Left lung (tissue), 4 donors: ENCODE measurements at regions not wholly inside any gene's neighbourhood (a gene's known extent, or its start where the extent isn't known, plus 50 kb on each side); places are given as distances from the start of the nearest gene placed in this dataset.

Experiments used
- ATAC-seq: fragments of 200-7000 bp; cut with Tn5 transposase; one replicate; pipeline ENCODE4 v1.9.1; 2020; ENCODE audit warnings: moderate library complexity
- DNase-seq, 4 donors: peaks; one replicate each; pipeline ENCODE4 v3.0.0-alpha.2; 2013 to 2020
- H3K27ac ChIP-seq, 2 donors: fragments of 200-600 bp; sonication (generic) in 1 of 2; one replicate each; pipeline versions ENCODE4 v1.5.0 to v1.8.0; 2020 to 2021
- H3K27me3 ChIP-seq, 2 donors: fragments of 200-600 bp; sonication (generic) in 1 of 2; one replicate each; pipeline versions ENCODE4 v1.5.0 to v1.8.0; 2020 to 2021
- H3K36me3 ChIP-seq, 2 donors: fragments of 200-600 bp; sonication (generic) in 1 of 2; one replicate each; pipeline versions ENCODE4 v1.5.0 to v1.8.0; 2020 to 2021
- H3K4me1 ChIP-seq, 2 donors: fragments of 200-600 bp; one replicate each; pipeline ENCODE4 v1.8.0; 2021
- H3K4me3 ChIP-seq, 2 donors: fragments of 200-600 bp; sonication (generic) in 1 of 2; one replicate each; pipeline versions ENCODE4 v1.5.0 to v1.8.0; 2020 to 2021; ENCODE audit warnings: mild to moderate bottlenecking in 1 of 2
- H3K9me3 ChIP-seq, 2 donors: fragments of 200-600 bp; sonication (generic) in 1 of 2; one replicate each; pipeline versions ENCODE4 v1.5.0 to v1.8.0; 2020 to 2021
- intact Hi-C, 2 donors: fragments of 100-400 bp; cut with DNase I; formaldehyde crosslinking; loops; one replicate each; pipeline versions ENCODE4 v1.11.2 to v1.14.2; 2022
- TF ChIP-seq, protein P1 (sequence below), 2 donors: fragments of 200-600 bp; sonication (generic) in 1 of 2; IDR thresholded peaks; one replicate each; pipeline versions ENCODE4 v1.5.0 to v1.8.0; 2021; ENCODE audit warnings: antibody characterized with exemption in 2 of 2
- donor health status: DM: no; HTN: yes; CAD: no.
- donor health status: DM: no; HTN: no; CAD: no.

DNA sequence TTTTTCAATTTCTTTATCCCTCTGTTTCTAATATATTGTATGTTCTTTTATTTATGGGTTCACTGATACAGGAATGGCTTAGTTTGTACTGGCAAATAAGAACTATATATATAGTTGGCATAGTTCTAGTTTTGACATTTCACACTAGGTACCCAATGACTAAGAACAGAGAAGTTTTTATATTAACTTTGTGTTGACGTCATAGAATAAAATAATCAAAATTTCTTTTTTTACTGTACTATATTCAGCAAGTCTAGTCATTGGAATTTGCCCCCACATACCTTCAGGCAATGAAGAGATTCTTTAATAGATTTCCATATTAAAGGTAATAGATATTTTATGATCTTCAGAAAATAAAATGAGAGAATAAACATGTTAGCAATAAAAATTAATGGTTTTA lies 713.2 kb downstream of the NOVA1 start:
- Histone ChIP-seq H3K4me1 (no peaks in the 10 kb centered on the region), H3K27me3 (no peaks in the 10 kb centered on the region), H3K27ac (no peak overlapping the region), H3K36me3 (no peaks in the 10 kb centered on the region), H3K9me3 (no peaks in the 10 kb centered on the region), H3K4me3 (no peak overlapping the region)
- TF ChIP-seq, protein P1, sequence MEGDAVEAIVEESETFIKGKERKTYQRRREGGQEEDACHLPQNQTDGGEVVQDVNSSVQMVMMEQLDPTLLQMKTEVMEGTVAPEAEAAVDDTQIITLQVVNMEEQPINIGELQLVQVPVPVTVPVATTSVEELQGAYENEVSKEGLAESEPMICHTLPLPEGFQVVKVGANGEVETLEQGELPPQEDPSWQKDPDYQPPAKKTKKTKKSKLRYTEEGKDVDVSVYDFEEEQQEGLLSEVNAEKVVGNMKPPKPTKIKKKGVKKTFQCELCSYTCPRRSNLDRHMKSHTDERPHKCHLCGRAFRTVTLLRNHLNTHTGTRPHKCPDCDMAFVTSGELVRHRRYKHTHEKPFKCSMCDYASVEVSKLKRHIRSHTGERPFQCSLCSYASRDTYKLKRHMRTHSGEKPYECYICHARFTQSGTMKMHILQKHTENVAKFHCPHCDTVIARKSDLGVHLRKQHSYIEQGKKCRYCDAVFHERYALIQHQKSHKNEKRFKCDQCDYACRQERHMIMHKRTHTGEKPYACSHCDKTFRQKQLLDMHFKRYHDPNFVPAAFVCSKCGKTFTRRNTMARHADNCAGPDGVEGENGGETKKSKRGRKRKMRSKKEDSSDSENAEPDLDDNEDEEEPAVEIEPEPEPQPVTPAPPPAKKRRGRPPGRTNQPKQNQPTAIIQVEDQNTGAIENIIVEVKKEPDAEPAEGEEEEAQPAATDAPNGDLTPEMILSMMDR (IDR thresholded peaks at IDR 0.05) = no peak
- no peak for DNase-seq
- intact Hi-C loops = no loop called here
- ATAC-seq = no peak

DNA sequence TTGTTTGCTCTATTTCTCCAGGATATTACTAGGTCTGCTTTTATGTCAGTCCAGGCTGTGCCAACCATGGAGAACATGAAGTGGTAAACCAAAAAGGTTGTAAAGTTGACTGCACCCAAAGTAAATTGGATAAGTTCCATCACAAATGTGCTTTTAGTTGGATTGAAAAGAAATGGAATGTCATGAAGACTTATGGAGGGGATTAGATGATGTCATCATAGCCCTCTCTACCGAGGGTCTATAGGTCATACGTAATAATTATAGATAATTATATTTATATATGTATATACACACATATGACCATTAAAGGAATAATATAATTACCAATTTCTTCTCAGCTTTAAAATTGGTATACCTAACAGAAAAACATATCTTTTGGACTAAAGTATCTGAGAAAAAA lies 714.9 kb downstream of the NOVA1 start:
- H3K9me3 ChIP-seq = no peaks in the 10 kb centered on the region
- no peaks in the 10 kb centered on the region for H3K36me3 ChIP-seq
- ATAC-seq = no peak
- intact Hi-C loops = no loop called here
- TF ChIP-seq, protein P1 (IDR thresholded peaks at IDR 0.05) = no peak
- no peak for DNase-seq
- no peak overlapping the region for H3K27ac ChIP-seq
- H3K4me1 ChIP-seq = no peaks in the 10 kb centered on the region
- H3K4me3 ChIP-seq = no peak overlapping the region
- H3K27me3 ChIP-seq = no peaks in the 10 kb centered on the region

DNA sequence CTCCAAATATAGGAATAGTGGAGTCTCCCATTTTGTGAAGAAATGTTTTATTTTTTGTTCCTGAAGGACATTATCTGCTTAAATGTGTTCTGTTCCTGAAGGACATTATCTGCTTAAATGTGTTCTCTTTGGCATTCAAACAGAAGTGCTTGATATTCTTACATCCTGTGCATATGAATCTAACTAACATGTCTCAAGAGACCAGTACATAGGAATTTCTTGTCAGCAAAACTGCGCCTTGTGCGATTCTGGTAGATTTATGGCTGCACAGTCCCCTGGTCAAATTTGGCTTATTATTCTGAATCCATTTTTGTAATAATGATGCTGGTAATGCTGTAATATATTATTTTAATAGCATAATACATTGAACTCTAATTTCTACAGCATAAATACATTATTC lies 722.4 kb downstream of the NOVA1 start:
- no peak overlapping the region for H3K4me3 ChIP-seq
- no peak overlapping the region for H3K27ac ChIP-seq
- no peaks in the 10 kb centered on the region for H3K9me3 ChIP-seq
- intact Hi-C loops = no loop called here
- H3K4me1 ChIP-seq = no peaks in the 10 kb centered on the region
- H3K36me3 ChIP-seq = no peaks in the 10 kb centered on the region
- H3K27me3 ChIP-seq = no peaks in the 10 kb centered on the region
- TF ChIP-seq, protein P1 (IDR thresholded peaks at IDR 0.05) = no peak
- no peak for ATAC-seq
- DNase-seq = no peak

DNA sequence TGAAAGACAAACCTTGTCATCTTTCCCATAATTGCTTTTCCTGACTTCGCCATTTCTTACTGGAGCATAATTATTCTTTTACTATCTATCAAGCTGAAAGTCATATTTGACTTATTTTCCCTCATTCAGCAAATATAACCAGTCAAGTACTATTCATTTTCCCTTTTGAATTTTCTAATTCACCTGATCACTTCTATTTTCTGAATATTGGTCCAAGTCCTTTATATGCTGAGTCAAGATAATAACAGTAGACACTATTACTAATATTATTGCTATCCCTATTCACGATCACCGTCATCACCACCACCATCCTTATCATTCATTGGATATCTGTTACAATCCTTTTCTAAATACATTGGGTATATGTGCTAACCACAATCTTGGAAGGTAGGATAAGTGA lies 728.0 kb downstream of the NOVA1 start:
- Histone ChIP-seq H3K36me3 (no peaks in the 10 kb centered on the region), H3K4me1 (no peaks in the 10 kb centered on the region), H3K4me3 (no peak overlapping the region), H3K27ac (no peak overlapping the region), H3K9me3 (no peaks in the 10 kb centered on the region), H3K27me3 (no peaks in the 10 kb centered on the region)
- TF ChIP-seq, protein P1 (IDR thresholded peaks at IDR 0.05) = no peak
- intact Hi-C loops = no loop called here
- ATAC-seq (no peak), DNase-seq (no peak)

DNA sequence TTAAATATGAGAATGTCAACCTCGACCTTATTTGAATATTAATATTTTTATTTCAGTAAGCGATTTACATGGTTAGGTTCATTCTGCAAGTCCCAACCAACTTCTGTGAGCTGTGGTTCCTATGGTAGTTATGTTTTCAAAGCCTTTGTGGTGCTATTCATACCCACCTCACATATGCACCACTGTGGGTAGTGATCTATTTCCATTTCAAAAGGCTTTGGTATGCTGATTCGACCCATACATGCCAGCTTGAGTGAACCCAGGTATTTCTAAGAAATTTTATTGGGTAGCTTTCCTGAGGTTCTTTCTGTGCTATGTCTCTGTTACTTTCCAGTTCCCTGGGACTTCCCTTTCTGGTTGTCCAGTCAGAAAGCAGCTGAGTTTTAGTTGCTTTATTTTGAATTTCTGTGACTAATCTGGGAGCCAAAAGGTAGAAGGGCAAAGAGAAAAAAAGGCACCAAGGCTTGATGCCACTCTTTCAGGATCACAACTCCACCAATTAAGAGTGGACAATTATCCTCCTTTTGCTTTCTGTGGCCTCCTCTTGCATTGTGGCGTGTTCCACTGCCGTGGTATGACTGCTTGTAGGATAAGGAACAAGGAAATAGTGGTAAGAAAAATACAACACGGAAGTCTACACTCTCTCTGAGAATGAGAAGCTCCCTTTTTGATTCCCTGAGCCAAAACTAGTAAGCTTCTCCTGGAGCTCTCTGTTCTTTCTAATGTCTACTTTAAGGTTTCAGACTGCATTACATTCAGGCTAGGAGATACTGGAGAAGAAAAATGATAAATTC lies 729.1 kb downstream of the NOVA1 start:
- no peak for ATAC-seq
- Histone ChIP-seq H3K4me1 (no peaks in the 10 kb centered on the region), H3K4me3 (no peak overlapping the region), H3K27ac (no peak overlapping the region), H3K27me3 (no peaks in the 10 kb centered on the region), H3K36me3 (no peaks in the 10 kb centered on the region), H3K9me3 (no peaks in the 10 kb centered on the region)
- intact Hi-C loops = no loop called here
- TF ChIP-seq, protein P1 (IDR thresholded peaks at IDR 0.05) = no peak
- DNase-seq = no peak
